Activated gamma-delta T cell (primary cell): ENCODE measurements at regions not wholly inside any gene's neighbourhood (a gene's known extent, or its start where the extent isn't known, plus 50 kb on each side); places are given as distances from the start of the nearest gene placed in this dataset.
"Not testable (repeated sequence)": the region's sequence is repeated elsewhere in the genome, so short reads cannot be mapped to it uniquely, and the experiment has no call there.

Source experiments
- DNase-seq: peaks from one replicate; lab custom pipeline; 2025; lab: John Stamatoyannopoulos, UW

- not testable (repeated sequence) for DNase-seq
These were observed 75.6 kb downstream of the MRPL39 start for GRCh38 chr21:25531538-25532250.

DNA sequence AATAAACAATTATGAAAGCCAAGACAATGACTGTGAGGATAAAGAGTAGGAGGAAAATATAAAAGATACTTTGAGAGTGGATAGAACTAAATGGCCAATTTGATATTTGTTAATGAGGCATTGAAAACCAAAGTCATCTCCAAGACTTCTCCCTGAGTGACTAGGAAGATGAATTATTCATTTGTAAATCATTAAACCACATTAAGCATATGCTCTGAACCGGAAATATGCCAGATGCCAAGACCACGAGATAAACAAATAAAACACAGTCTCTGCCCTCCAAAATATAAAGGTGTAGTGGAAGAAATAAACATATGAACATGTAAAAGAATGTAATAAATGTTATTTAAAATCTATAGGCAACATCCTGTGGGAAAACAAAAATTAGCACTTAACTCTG is 78.8 kb downstream of the MRPL39 start:
- DNase-seq: no peak

- no peak for DNase-seq
These were observed 88.8 kb downstream of the MRPL39 start for GRCh38 chr21:25518491-25518911.

DNA sequence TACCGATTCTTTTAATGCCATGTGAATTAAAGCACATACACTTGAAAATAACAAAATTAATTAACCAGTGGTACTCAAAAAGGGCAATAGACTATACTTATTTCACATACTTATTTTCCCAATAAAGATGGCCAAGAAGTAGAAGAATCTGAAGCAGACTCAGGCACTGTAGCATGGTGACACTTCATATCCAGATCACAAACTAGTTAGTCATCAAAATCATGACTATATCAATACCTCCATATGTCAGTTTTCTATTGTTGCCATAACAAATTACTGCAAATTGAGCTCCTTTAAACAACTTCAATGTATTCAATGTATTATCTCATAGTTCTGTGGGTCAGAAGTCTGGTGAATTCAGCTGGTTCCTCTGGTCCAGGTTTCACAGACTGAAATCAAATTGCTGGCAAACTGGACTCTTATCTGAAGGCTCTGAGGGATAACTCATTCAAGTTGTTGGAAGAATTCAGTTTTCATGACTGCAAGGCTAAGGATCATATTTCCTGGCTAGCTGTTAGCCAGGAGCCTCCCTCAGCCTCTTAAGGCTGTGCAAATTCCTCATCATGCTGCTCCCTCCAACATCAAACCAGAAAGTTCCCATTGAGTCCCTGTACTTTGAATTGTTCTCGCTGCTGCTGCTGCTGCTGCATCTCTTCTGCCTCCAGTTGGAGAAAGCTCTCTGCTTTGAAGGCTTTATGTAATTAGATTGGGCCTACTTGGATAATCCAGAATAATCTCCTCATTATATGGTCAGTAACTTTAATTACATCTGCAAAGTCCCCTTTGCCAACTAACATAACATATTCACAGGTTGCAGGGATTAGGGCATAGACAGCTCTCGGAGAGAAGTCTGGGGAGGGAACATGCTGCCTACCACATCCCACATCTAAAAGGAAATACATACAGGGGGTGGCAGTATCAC is 91.5 kb downstream of the MRPL39 start:
- DNase-seq: no peak

DNA sequence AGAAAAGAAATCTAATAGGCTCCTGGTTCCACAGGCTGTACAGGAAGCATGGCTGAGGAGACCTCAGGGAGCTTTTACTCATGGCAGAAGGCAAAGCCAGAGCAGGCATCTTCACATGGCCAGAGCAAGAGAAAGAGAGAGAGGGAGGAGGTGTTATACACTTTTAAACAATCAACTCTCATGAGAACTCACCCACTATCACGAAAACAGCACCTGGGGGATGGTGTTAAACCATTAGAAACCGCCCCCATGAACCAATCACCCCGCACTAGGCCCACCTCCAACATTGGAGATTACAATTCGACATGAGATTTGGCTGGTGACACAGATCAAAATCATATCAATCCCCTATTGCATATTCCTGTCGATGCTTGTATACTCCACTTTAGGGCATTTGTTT is 93.5 kb downstream of the MRPL39 start:
- DNase-seq: no peak

DNA sequence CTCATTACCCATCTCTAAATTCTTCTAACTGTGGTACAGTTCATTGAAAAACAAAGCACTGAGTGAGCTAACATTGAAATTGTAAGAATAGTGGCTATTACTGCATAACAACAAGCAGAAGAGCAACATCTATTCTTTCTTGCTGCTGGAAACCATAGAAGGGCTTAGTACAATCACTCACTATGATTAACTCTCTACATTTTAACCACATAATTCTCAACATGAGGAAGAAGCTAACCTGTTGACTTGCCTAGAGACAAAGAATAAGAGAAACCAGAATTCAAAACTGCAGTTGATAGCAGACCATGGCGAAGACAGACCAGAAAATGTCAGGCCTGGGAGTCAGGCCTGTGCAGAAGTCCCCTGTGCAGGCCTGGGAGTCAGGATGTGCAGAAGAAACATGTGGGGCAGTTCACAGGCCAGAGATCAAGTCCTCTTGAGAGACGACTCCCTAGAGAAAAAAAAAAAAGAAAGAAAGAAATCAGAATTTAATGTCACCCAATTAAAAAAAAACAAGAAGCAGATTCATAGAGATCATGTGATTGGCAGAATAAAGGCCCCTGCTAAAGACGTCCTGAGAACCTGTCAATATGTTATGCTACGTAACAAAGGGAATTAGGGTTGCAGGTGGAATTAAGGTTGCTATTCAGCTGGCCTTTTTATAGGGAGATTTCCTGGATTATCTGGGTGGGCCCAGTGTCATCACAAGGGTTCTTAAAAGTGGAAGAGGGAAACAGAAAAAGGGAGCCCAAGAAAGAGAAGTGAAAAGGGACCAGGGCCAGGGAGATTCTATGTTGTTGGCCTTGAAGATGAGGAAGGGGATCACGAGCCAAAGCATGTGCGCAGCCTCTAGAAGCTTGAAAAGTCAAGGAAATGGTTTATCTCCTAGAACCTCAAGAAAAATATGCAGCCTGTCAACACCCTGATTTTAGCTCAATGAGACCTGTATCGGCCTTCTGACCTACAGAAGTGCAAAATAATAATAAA is 94.9 kb downstream of the MRPL39 start:
- DNase-seq: no peak

- no peak for DNase-seq
These were observed 97.4 kb downstream of the MRPL39 start for GRCh38 chr21:25509862-25510261.

- DNase-seq: no peak
These were observed 98.9 kb downstream of the MRPL39 start for GRCh38 chr21:25508364-25508763.

GRCh38 chr21:25507522-25507921 is 99.8 kb downstream of the MRPL39 start:
- DNase-seq: no peak

GRCh38 chr21:25506887-25507286 is 100.4 kb downstream of the MRPL39 start:
- DNase-seq: no peak

DNA sequence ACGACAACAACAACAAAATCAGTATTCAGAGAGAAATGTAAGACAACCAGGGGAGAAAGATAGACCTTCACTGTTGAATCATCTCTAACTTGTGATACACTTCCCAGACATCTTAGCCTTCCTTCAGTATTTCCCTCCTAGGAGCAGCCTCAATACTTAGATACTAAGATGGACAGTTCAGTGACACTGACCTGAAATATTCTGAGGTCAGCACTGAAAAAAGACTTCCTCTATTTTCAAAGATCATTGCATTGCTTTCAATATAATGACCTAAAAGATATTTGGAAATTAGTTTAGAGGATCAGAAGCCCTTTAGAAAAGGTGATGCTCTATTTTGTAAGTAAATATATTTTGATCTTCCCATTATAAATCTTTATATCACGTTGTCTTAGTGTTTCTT is 101.0 kb downstream of the MRPL39 start:
- DNase-seq: no peak

DNA sequence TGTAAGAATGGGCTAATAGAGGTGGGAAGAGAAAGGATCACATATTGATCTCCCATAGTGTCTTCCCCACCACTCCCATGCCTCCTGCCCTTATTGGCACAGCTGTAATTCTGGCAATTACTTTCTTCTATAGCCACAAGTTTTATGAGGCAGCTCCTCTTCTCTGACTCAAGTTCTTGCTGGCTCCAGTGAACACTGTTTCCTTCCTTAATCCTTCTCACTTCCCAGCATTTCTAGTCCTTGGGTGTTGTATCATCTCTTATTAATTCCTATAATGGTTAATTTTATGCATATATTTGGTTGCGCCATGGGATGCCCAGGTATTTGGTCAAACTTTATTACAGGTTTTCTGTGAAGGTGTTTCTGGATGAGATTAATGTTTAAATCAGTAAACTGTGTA is 103.3 kb downstream of the MRPL39 start:
- no peak for DNase-seq

- no peak for DNase-seq
These were observed 105.2 kb downstream of the MRPL39 start for GRCh38 chr21:25501996-25502665.

- no peak for DNase-seq
These were observed 105.8 kb downstream of the MRPL39 start for GRCh38 chr21:25501462-25501861.

DNA sequence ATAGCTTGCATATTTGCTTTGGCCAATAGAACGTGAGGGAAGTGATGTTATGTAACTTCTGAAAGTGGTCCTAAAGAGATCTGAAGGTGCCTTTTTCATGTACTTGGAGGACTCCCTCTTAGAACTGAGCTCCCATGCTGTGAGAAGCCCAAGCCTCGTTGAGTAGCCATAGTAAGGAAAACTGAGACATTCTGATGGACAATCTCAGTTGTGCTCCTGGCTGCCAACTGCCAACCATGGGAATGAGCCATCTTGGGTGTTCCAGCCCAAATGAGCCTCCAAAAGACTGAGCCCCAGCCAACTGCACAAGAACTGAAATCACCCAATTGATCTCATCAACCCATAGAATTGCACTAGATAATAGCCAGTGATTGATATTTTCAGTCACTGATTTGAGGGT is 106.7 kb downstream of the MRPL39 start:
- no peak for DNase-seq

- no peak for DNase-seq
These were observed 110.3 kb downstream of the MRPL39 start for GRCh38 chr21:25496825-25497482.

DNA sequence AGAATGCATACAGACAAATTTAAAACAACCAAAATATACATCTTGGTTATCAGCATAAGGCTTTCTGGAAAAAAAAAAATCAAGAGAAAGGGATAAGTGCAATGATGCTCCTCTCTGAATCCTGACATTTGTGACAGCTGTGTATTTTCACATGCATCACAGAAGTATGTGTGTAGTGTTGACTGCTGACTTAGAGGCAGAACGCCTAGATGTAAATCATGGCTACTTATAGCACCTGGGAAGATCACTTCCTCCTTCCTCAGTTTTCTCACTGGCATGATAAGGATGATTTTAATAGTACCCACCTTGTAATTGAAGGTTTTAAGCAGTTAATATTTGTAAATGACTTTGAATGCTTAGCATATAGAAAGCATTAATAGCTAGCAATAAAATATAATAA is 112.5 kb downstream of the MRPL39 start:
- DNase-seq: no peak

DNA sequence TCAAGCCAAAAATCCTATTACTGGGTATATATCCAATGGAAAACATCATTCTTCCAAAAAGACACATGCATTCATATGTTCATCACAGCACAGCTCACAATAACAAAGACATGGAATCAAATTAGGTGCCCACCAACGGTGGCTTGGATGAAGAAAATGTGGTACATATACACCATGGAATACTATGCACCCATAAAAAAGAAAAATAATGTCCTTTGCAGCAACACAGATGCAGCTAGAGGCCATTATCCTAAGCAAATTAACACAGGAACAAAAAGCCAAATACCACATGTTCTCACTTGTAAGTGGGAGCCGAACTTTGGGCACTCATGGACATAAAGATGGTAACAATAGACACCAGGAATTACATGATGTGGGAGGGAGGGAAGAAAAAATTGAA is 113.6 kb downstream of the MRPL39 start:
- no peak for DNase-seq

GRCh38 chr21:25491267-25491666 is 116.0 kb downstream of the MRPL39 start:
- DNase-seq: no peak

GRCh38 chr21:25490742-25491141 is 116.5 kb downstream of the MRPL39 start:
- no peak for DNase-seq

- no peak for DNase-seq
These were observed 117.6 kb downstream of the MRPL39 start for GRCh38 chr21:25489673-25490072.
